ENCODE measurements at regions not wholly inside any gene's neighbourhood (a gene's known extent, or its start where the extent isn't known, plus 50 kb on each side); places are given as distances from the start of the nearest gene placed in this dataset.
A peak's percentile ranks its signal among the peaks of the same experiment; 100 is the strongest.

- no peak for DNase-seq
Measured at GRCh38 chr19:33950091-33950750, 153.6 kb downstream of the KCTD15 start.

DNA sequence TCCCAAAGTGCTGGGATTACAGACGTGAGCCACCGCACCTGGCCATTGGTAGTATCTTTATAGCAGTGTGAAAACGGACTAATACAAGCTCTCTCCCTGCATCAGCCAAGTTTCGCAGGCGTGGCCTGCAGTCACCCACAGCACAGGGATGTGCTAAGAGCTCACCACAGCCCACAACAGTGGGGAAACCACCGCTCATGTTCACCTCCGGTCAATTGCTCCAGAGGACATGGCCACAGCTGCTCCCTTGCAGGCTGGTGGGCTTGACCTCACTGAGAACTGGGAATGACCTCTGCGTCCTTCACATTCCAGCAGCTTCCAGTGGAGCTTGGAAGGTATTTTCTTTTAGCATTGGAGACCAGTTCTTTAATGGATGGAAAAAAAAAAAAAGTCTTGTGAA, 156.4 kb downstream of the KCTD15 start:
- no peak for DNase-seq

DNA sequence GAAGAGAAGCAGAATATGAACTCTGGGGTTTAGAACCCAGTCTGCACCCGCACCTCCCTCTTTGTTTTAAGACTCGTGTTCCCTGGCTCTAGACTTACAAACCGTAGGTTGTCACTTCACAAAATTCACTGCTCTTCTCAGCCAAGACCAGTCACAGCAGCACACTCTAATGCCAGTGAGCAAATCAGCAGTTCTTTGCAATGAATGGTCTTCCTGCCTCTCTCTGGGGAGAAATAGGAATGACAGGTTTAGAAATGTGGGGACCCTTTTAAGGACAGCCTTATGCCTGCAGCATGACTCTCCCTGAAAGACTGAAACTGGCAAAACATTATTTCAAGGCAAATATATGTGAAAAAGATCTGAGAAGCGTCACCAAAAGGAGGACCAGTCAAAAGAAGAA, 156.9 kb downstream of the KCTD15 start:
- DNase-seq, result no peak

DNA sequence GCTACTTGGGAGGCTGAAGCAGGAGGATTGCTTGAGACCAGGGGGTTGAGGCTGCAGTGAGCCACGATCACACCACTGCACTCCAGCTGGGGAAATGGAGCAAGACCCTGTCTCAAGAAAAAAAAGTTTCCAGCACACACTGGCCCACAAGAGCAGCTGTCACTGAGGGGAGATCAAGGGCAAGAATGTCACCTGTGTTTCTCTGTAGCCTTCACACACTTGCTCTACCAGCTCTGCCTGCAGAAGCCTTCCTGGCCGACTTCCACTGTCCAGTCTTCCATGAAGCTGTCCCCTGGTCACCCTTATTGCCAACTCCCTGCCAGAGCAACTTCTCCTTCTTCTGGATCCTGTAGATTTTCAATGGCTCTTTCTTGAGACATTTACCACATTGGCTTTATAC, 158.0 kb downstream of the KCTD15 start:
- DNase-seq, result no peak

GRCh38 chr19:33956941-33957340, 160.3 kb downstream of the KCTD15 start:
- no peak for DNase-seq

GRCh38 chr19:33957804-33958203, 161.1 kb downstream of the KCTD15 start:
- DNase-seq, result no peak

DNA sequence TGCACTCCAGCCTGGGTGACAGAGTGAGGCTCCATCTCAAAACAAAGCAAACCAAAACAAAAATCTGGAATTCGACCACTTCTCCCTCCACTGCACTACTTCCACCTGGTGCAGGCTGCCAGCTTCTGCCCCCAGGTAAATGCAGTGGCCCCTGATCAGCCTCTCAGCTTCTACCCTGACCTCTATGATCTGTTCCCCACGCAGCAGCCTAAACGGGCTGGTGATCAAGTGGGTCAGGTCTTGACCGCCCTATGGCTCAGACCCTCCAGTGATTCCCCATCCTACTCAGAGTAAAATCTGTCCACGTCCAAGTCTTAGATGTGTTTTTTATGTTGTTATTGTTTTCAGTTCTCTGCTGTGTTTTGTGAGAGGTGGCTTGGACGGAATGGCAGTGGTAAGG, 163.9 kb downstream of the KCTD15 start:
- no peak for DNase-seq

DNA sequence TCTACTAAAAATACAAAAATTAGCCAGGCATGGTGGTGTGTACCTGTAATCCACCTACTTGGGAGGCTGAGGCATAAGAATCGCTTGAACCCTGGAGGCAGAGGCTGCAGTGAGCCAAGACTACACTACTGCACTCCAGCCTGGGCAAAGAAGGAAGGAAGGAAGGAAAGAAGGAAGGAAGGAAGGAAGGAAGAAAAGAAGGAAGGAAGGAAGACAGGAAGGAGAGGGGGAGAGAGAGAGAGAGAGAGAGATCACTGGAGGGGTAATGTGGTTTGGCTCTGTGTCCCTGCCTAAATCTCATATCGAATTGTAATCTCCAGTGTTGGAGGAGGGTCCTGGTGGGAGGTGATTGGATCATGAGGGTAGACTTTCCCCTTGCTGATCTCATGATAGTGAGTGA, 165.5 kb downstream of the KCTD15 start:
- no peak for DNase-seq

- DNase-seq, result no peak
Measured at GRCh38 chr19:33963514-33963913, 166.8 kb downstream of the KCTD15 start.

- DNase-seq, result no peak
Measured at GRCh38 chr19:33971073-33971472, 174.4 kb downstream of the KCTD15 start.

GRCh38 chr19:33977756-33978685, 181.4 kb downstream of the KCTD15 start:
- no peak for DNase-seq

DNA sequence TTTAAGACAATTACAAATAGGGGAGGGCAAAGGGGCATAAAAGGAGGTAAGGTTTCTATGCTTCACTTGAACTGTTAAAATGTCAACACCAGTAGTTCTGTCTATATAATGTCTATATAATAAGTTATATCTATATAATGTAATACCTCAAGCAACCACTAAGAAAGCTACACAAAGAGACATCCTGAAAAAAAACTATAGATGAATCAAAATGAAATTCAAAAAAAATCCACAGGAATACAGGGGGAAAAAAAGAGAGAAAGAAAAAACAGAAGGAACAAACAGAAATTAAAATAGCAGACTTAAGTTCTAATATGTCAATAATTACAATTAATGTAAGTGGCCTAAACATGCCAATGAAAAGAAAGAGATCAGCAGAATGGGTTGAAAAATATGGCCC, 186.0 kb downstream of the KCTD15 start:
- DNase-seq, result no peak

DNA sequence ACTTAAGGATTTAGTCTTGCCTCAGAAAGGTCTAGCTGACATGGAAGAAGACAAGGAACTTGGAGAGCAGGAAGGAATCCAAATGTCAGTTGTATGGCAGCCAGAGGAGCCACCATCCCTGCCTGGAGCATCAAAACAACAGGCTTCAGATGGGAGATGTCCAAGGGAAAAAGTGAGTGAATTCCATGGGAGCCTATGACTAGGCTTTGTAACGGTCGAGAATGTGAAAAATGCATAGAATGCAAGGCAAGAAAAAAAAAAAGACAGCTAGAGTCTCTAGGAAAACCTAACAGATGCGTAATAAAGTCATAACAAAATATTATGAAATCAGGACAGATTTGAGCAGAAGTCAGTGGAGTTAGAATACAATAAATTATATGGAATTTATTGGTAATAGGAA, 183.7 kb upstream of the LSM14A start:
- no peak for DNase-seq

- no peak for DNase-seq
Measured at GRCh38 chr19:33997690-33998089, 174.6 kb upstream of the LSM14A start.

- DNase-seq, result no peak
Measured at GRCh38 chr19:33998302-33998701, 174.0 kb upstream of the LSM14A start.

- no peak for DNase-seq
Measured at GRCh38 chr19:33998739-33999345, 173.5 kb upstream of the LSM14A start.

- DNase-seq, result no peak
Measured at GRCh38 chr19:34017024-34017423, 155.3 kb upstream of the LSM14A start.

DNA sequence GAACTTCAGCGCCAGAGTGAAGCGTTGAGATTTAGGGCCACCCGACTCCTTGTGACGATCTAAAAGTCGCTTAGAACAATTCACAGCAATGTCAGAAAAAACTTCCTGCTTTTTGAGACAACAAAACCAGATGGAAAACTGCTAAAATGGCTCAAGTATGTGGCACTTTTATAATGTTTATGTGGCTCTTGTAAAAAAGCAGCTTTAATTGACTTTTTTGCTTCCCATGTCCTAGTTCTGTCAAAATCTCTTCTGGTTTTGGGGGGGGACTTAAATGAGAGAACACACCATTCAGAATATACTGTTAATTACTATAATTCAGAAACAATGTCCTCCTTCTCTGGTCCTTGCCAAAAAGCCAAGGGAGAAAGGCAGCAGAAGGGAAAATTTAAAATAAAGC, 154.7 kb upstream of the LSM14A start:
- no peak for DNase-seq

GRCh38 chr19:34018546-34018945, 153.8 kb upstream of the LSM14A start:
- DNase-seq, result no peak

DNA sequence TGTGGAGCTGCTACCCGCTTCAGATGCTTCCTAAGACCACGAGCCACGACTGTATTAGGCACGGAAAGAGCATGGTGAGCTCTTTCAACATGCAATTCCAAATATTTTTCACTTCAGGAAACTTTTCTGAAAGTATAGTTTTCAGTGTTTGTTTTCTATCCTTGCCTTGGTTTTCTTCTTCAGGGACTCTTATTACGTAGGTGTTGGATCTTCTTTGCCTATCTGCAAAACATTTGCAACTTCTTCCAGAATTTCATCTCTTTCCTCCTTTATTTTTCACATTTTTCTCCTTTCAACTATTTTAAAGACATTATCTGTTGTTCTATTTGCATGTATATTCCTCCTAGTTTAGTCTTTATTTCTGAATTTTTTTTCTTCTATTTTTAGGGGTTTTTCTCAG, 148.9 kb upstream of the LSM14A start:
- DNase-seq, result no peak

DNA sequence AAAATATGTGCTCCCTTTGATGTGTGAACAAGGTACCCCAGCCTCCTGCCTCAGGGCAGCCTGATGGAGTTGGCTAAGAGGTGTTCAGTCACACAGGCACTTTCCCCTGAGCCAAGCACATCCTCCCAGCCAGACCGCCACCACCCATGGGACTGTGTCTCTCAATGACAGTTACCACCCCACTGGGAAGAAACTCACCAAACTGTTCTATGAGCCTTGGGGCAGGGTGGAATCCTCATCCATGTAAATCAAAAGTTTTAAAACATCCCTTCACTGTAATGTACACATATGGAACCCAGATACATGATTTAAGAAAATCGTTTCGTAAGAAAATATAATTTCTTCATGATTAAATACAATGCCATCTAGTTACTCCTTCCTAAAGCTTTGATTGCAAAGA, 138.4 kb upstream of the LSM14A start:
- DNase-seq, result no peak

DNA sequence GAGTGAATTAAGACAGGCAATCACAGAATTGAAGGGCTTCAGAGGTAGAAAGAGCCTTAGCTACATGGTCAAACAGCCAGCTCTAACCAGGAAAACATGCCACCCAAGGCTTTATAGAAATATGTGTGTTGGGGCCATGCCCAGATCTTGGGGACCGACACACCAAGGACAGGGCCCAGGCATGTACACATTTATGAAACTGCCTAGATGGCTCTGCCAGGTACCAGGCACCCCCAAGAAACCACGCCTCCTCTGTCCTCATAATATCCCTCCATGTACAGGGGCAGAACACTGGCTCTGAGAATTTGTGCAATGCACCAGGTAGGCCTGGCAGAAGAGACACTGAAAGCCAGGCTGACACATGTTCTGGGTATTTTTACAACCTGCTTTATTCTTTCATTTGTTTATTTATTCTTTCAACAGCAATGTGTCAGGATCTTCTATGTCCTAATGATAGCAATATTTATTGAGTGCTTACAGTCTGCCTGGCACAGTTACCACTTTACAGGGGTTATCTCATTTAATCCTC, 137.9 kb upstream of the LSM14A start:
- DNase-seq, result no peak

GRCh38 chr19:34041925-34042521, 130.3 kb upstream of the LSM14A start:
- DNase-seq, result peak; percentile 71
